ENCODE measurements at regions not wholly inside any gene's neighbourhood (a gene's known extent, or its start where the extent isn't known, plus 50 kb on each side); places are given as distances from the start of the nearest gene placed in this dataset.
A peak's percentile ranks its signal among the peaks of the same experiment; 100 is the strongest.

DNA sequence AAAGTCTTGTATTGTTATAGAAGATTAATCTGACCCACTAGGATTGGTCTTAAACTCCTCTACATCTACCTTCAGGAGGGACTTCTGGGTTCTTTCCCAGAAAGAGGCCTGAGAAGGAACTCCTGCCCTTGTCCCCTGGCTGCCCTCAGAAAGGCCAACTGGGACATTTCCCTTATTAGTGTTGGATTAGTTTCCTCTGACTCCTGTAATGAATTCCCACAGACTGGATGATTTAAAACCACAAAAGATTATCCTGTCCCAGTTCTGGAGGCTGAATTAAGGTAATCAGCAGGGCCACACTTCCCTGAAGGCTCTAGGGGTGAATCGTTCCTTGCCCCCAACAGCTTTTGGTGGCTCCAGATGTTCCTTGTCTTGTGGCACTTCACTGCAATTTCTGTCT is 102.8 kb upstream of the NMNAT3 start (continued):
- TF ChIP-seq STAT6 (CRISPR knock-in tag; conservative IDR thresholded peaks at IDR 0.05; ENCODE audit: low read depth) (no peak), ZNF396 (CRISPR knock-in tag; IDR thresholded peaks at IDR 0.05; ENCODE audit: borderline replicate concordance) (no peak), NR3C1 (CRISPR knock-in tag; conservative IDR thresholded peaks at IDR 0.05; ENCODE audit: low read depth) (no peak), SOX15 (CRISPR knock-in tag; IDR thresholded peaks at IDR 0.05) (no peak), TCF7 (CRISPR knock-in tag; IDR thresholded peaks at IDR 0.05; ENCODE audit: low read depth) (no peak), ZNF423 (CRISPR knock-in tag; IDR thresholded peaks at IDR 0.05) (no peak)

GRCh38 chr3:139778682-139779233 is 101.0 kb upstream of the NMNAT3 start:
- no peaks in the 10 kb centered on the region for H3K36me3 Mint-ChIP-seq
- no peaks in the 10 kb centered on the region for H3K27me3 Mint-ChIP-seq (ENCODE audit: low read depth)
- CTCF ChIA-PET: no interaction called here
- ATAC-seq (no peak), DNase-seq (ENCODE audit: low spot score) (no peak)
- H3K4me1 Mint-ChIP-seq: peaks cover 13% of the 10 kb centered on the region
- H3K9me3 Mint-ChIP-seq: no peaks in the 10 kb centered on the region
- TF ChIP-seq SMAD3 (CRISPR knock-in tag; IDR thresholded peaks at IDR 0.05; ENCODE audit: borderline replicate concordance): no peak
- TF ChIP-seq ERG (CRISPR knock-in tag; IDR thresholded peaks at IDR 0.05): no peak
- no peak for TF ChIP-seq PREB (CRISPR knock-in tag; IDR thresholded peaks at IDR 0.05; ENCODE audit: borderline replicate concordance)
- no peak for TF ChIP-seq IRF2 (CRISPR knock-in tag; IDR thresholded peaks at IDR 0.05; ENCODE audit: borderline replicate concordance, low read depth)
- TF ChIP-seq, protein P1, sequence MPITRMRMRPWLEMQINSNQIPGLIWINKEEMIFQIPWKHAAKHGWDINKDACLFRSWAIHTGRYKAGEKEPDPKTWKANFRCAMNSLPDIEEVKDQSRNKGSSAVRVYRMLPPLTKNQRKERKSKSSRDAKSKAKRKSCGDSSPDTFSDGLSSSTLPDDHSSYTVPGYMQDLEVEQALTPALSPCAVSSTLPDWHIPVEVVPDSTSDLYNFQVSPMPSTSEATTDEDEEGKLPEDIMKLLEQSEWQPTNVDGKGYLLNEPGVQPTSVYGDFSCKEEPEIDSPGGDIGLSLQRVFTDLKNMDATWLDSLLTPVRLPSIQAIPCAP (CRISPR knock-in tag; IDR thresholded peaks at IDR 0.05): no peak
- H3K27ac Mint-ChIP-seq: no peak overlapping the region
- POLR2A ChIA-PET: no interaction called here
- H3K4me3 Mint-ChIP-seq: no peak overlapping the region

- DNase-seq (ENCODE audit: low spot score) (peak; percentile 52), ATAC-seq (peak; percentile 94)
- peaks cover 16% of the 10 kb centered on the region for H3K4me1 Mint-ChIP-seq
- TF ChIP-seq USF2 (CRISPR knock-in tag; IDR thresholded peaks at IDR 0.05) (peak; percentile 42; the same call in 1 of the 2 replicates), NFE2L1 (CRISPR knock-in tag; IDR thresholded peaks at IDR 0.05) (no peak), FOXK1 (CRISPR knock-in tag; IDR thresholded peaks at IDR 0.05) (peak; percentile 64)
- peak overlapping the region; percentile 42; the same call in 1 of the 2 replicates for H3K27ac Mint-ChIP-seq
- H3K4me3 Mint-ChIP-seq: no peak overlapping the region
- H3K27me3 Mint-ChIP-seq (ENCODE audit: low read depth): no peaks in the 10 kb centered on the region
- no peaks in the 10 kb centered on the region for H3K9me3 Mint-ChIP-seq
- ChIA-PET POLR2A (no interaction called here), CTCF (no interaction called here)
- no peaks in the 10 kb centered on the region for H3K36me3 Mint-ChIP-seq
These were observed 97.0 kb upstream of the NMNAT3 start for GRCh38 chr3:139774560-139775302.

Measured in WTC11 (cell line).